ENCODE measurements at regions not wholly inside any gene's neighbourhood (a gene's known extent, or its start where the extent isn't known, plus 50 kb on each side); places are given as distances from the start of the nearest gene placed in this dataset.

DNA sequence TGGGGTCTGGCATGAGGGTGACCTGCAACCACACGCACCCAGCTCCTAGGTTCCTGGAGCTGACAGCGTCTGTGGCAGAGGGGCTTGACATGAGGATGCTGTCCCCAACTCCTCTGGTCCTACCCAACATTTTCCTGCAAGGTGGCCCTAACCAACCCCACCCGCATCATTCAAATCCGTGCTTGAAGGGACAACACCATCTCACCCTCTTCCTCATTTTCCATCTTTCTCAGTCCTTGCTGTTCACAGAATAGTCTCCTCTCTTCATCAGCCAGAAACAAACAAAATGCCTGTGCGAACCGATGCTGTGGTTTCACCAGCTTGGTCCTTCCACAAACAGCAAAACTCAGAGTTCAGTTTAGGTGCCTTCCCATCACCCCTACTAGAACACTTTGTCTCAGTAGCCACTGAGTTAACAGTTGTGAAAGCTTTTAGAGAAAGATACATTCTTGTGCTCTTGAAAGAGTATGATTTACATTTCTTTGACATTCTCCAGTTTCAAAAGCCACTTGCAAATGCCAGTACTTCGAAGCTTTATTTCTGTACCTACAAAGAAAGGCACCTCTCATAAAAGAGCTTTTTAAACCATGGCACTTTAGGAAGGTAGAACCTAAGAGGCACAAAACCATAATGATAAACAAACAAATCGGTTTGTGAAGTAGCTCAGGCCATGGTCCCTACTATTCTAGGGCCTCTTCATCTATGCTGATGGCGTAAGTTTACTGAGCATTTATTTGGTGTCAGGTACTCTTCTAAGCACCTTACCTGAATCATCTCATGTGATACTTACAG is 360.1 kb downstream of the SHQ1 start:
- no peak for DNase-seq

DNA sequence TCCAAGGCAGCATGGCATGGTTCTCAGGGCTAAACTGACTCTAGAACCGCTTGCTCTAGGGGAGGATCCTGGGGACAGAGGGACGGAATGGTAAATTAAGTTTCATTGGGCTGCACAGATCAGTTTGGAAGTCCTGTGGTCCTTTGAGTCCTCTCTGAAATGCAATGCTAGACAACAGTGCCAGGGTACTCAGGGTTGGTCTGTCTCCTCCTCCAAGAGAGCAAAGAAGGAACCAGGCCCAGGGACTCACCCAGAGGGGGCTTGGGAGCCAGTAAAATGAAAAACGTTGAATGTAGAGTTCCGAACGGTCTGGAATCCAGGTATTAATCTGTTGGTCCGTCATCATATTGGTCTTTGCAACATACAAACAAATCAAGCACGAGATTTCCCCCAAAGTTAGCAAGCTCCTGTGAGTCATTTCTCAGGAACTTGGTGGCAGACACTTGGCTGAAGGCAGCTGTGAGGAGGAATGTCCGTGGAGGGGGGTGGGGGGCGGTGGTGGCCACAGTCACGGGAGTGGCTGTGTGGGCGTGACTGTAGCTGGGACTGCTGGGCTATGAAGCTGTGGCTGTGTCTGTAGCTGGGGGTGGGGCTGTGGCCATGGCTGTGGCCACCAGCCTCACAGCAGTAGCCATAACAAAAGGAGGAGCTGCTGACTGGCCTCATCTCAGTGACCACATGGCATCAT is 361.0 kb downstream of the SHQ1 start:
- no peak for DNase-seq

DNA sequence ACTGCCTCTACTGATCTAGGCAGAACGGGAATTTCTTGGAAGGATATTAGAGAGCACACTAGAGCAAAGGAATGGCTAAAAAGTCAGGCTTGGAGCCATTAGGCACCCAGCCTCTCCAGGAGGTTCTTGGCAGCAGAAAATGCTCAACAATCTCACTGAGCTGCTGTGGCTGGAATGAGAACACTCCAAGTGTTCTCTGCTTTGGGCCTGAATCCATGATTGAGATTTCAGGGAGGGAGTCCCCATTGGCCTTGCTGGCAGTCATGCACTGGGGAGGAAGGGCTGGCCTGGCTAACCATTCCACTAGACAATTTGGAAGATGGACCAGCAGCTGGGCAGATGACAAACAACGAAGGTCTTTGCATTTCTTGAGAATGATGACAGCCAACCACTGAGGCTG is 362.6 kb downstream of the SHQ1 start:
- DNase-seq = no peak

DNA sequence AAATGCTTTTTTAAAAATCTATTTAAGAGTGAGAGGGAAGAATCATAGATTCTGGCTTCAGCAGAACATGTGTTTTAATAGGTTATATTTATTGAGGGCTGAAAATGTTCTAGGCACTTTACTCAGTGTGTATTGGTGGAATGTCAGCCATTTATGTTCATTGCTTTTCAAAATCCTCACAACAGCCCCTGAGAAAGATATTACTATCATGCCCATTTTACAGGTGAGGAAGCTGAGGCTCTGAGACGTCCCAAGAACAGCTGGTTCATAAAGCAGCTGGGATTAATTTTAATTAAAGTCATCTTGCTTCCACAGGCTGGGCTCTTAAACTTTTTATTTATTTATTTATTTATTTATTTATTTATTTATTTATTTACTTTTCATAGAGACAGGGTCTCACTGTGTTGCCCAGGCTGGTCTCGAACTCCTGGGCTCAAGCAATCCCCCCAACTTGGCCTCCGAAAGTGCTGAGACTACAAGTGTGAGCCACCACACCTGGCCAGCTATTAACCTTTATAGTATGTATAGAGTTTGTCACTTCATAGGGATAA is 364.6 kb downstream of the SHQ1 start:
- DNase-seq = no peak

DNA sequence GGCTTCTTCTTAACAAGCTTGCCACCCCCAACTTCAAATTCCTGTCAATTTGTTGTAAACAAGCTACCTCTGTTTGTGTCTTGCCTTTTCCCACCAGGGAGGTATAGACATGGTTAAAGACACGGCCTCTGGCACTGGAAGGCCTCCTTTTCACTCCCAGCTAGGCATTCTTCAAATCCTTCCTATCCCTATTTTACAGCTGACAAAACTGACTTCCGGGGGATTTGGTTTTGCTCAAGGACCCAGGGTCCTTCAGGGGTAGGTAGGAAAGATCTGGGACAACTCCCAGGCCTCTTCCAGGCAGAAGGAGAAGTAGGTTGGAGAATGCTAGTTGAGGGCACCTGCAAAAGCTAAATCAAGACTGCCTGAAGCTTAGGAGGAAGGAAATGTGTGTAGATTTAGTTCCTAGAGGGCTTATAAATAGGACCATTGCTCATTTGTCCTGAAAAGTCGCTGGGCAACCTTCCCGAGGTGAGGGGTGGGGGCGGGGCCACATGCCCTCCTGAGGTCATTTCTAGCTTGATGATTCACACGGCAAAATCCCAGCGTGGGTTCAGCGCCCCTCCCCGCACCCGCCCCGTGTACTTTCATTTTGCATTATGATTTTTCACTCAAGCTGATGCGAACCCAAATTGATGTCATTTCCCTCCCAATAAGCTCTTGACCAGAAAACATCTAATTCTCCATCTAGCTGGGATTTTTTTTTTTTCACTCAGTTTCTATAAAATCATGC is 365.5 kb downstream of the SHQ1 start:
- DNase-seq = no peak

DNA sequence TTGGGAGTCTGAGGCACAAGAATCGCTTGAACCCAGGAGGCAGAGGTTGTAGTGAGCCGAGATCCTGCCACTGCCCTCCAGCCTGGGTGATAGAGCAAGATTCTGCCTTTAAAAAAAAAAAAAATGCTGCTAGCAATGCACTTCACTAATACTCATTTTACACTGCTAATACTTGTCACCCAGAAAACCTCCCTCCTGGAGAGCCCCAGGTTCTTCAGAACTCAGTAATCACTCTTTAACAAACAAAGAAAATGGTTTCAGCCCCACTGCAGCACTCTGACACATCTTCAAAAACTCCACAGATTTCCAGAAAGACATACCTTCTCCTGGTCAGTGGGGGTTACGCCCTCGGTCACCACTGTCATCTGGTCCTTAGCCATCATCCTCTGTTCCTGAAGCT is 366.7 kb downstream of the SHQ1 start:
- no peak for DNase-seq

DNA sequence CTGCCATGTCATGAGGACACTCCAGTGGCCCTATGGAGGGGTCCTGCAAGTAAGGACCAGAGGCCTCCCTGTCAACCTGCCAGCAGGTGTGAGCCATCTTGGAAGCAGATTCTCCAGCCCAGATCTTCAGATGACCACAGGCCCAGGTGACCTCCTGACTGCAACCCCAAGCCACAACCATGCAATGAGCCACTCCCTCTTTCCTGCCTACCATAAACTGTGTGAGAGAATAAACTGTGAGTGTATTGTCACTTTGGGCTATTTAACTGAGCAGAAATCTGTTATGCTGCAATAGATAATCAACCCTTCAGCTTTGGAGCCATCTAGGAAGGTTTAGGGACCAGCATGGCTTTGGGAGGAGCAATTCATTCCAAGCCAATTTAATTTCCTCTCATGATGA is 367.9 kb downstream of the SHQ1 start:
- no peak for DNase-seq

DNA sequence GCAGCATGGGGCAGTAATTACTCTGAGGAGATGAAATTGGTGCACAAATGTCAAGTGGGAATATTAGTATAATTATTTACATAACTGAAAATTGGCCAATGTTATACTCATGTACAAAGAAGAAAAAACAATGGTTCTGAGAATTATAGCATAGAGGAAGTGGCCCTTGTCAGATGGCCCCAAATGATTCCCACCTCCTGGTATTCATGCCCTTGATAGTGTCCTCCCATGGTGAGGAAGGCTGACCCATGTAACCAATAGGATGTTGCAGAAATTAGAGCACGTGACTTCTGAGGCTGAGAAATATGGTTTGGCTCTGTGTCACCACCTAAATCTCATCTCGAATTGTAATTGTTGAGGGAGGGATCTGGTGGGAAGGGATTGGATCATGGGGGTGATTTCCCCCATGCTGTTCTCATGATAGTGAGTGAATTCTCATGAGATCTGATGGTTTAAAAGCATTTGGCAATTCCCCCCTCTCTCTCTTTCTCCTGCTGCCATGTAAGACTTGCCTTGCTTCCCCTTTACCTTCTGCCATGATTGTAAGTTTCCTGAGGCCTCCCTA is 368.5 kb downstream of the SHQ1 start:
- no peak for DNase-seq

DNA sequence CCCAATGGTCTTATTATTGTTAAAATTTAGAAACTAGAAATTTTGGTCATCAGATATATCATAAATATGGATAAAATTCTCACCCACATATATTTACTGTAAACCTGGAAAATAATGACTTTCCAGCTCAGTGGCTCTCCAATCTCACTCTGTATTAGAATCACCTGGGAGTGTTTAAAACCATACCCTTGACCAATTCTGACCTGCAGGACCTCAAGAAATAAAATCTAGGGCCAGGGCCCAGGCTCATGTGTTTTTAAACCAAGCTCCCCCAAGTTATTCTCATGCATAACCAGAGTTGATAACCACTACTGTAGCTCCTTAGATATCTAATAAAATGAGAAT is 372.1 kb downstream of the SHQ1 start:
- no peak for DNase-seq

DNA sequence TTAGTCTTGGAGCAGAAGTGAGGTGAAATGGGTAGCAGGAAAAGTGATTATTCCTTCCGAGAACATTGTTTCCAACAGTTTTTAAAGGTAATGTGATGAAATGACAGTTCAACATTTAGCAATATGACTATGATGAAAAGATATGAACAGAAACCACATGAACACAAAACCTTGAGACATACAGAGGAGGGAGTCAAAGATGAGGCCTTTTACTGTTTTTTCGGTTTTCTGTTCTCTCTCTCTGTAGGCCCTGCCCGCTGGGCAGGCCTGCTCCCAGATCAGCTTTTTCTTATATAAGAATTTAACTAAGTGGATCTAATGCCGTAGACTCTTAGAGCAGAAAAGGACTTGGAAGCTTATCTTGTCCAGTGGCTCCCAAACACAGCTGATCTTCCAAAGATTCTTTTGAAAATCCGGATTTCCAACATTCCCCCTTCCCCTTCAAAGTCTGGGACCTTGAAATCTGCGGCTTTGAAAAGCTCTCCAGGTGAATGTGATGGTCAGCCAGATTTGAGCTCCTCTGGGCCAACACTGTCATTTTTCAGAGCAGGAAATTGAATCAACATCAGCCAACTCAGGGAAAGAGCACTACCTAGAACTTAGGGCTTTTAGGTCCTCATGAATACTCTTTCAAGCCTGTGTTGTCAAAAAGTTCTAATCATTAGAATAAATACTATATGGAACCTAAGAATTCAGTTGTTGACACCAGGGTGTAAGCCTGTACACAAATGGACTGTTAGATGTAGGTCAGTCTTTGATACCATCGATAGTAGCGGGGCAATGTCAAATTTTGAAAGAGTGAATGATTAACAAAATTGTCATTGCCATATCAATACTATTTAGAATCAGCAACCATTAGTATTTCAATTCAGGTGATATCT is 372.7 kb downstream of the SHQ1 start:
- DNase-seq = no peak

DNA sequence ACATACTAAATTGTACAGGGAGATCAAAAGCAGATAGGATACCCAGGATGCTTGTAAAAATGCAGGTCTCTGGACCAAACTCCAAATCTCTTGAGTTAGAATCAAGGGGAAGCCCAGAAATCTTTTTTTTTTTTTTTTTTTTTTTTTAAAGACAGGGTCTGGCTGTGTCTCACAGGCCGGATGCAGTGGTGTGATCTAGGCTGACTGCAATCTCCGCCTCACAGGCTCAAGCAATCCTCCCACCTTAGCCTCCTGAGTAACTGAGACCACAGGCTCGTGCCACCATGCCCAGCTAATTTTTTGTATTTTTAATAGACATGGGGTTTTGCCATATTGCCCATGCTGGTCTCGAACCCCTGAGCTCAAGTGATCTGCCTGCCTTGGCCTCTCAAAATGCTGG is 373.5 kb downstream of the SHQ1 start:
- no peak for DNase-seq

DNA sequence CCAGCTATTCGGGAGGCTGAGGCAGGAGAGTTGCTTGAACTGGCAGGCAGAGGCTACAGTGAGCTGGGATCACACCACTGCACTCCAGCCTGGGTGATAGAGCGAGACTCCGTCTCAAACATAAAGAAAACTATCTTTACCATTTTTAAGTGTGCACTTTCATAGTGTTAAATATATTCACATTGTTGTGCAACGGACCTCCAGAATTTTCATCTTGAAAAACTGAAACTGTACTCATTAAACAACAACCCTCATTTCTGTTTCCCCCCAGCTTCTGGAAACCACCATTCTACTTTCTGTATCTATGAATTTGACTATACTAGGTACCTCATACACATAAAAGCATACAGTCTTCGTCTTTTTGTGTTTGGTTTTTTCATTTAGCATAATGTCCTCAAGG is 375.1 kb downstream of the SHQ1 start:
- no peak for DNase-seq

DNA sequence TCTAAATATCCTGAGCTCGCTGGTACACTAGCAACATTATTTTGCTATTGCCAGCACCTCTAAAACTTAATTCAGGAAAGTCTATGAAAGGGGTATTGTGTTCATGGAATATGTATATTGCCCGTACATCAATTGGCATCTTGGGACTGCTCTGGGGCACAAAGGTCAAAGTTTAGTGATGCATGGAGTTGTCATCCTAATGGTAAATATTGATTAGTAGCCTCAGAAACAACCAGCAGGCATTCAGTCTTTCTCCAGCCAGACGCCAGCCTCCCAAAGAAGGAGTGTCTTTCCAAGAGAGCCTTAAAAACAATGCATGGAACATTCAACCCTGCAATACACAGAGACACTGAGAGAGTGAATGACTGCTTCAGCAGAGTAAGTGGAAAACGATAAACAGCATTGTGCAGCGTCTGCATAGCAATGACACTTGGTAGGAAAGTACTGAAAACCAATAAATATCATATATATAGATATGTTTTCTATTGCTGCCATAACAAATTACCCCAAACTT is 377.3 kb downstream of the SHQ1 start:
- DNase-seq = no peak

DNA sequence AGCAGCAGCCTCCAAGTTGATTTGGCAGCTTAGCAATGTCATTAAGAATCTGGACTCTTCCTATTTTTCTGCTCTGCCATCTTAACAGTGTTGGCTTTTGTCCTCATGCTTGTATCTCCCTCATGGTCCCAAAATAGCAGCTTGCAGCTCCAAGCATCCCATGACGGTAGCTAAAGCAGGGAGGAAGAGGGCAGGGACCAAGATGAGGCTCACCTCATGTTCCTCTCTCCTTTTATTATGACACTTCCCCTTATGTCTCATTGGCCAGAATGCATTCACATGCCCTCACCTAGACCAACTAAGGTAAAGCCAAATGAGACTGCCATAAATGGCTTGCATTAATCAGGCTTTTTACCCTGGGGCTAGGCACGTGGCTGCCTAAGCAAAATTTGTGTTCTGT is 382.4 kb downstream of the SHQ1 start:
- no peak for DNase-seq

DNA sequence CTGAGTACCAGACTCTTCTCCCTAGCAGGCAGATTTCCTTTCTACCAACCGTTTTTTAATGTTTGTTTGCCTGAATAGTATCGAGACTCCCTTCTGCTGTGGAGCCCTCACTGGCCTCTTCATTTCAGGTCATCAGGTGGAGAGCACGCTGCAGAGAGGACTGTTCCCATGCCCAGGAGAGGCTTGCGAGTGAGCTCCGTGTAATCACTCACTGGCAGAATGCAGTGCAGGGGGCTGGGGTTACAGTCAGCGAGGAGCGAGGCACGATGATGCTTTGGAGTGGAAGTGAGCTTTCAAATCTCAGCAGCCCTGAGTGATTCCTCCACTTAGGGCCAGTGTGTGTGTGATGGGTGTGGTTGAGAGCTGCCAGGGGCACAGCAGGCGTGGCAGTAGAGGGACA is 385.2 kb downstream of the SHQ1 start:
- no peak for DNase-seq

DNA sequence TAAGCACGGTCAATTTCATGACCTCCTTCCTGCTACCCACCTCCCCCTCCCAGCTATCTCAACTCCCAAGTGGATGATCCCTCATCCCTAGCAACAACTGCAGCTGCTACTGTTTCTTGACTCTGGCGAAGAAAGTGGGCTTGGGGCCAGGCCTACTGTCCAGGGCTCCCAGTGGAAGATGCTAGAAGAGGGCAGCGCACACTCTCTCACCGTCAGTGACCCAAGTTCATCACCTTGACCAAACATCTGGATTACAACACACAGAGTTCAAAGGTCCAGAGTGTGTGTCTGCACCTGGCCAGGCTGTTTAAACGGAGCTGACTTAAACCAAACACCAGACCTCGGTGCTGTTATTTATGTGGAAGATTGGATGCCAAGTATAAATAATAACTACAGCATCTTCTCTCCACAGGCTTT is 385.6 kb downstream of the SHQ1 start:
- no peak for DNase-seq

DNA sequence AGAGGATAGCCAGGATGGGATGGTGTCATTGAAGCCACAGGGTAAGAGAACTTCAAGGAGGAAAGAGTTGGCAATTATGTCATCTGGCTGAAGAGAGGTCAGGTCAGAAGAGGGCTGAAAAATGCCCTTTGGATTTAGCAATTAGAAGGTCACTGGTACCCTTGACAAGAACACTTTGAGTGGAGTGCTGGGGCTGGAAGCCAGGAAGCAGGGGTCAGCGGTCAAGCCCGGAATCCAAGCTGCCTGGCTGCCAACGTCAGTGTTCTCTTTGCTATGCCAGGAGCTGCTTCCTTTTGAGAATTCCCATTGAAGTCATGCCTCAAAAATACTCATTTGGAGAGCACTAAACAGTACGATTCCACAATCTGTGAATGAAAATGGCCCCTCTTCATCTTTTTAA is 386.5 kb downstream of the SHQ1 start:
- DNase-seq = no peak

DNA sequence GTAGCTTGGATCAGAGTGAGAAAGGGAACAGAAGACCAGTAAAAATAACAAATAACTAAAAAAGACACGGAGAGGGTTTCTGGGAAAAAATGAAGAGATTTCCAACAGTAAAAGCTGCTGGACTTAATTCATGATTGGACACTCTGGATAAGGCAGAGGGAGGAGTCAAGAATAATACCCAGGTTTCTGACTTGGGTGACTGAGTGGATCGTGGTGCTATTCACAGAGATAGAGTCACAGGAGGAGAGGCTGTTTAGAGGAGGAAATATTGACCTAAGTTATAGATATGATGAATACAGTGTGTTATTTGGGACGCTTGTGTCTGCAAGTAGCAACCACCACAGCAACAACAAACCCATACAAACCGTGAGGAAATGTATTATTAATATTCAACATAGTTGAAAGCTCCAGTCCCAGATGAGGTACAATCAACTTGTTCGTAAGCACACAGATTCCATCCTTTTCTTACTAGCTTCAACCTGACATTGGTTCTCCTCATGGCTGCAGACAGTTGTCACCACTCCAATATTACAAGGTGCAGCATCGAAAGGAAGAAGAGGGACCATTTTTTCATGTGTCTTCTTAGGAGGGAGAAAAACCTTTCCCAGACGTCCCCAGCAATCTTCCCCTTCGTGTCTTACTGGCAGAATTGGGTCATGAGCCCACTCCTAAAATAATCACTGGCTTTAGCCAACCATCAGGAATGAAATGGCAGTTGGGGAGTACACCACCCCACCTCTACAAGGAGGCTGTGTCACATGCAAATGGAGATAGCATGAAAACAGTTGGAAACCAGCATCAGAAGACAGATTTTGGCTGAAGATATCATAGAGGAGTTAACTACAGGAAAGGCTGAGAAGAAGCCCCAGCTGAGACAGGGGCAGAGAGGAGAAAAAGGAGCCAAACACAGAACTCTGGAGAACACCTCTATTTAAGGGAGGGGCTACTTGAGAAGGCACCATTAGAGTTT is 387.8 kb downstream of the SHQ1 start:
- DNase-seq = no peak

DNA sequence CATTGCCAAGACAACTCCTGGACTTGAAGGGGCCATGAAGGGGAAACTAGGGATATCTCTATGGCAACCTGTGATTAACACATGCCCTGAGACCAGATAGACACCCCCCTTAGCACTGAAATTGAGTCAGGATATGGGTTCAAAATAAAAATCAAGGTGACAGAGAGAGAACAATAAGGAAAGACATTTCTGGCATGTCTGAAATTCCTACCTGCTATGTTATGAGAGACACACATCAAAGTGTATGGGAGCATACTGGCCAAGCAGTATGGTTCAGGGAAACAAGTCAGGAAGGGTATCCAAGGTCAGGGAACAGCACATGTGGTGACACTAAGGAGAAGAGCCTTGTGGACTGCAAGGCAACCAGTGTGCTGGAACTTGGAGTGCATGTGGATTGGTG is 388.7 kb downstream of the SHQ1 start:
- DNase-seq = no peak

DNA sequence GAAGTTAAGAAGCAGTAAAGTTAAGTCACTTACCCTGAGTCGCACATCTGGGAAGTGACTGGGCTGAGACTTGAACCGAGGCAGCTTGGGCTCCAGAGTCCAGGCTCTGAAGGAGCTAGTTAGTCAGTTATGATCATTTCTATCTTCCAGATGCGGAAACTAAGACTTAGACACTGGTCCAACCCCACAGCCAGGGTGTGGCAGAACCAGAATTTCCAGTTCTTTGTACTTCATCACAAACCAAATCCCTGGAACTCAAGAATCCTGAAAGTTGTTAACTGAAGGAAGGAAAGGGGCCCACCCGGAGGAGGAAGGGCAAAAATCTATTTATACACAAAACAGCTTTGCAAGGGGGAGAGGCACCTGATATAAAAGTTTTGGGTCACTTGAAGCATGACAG is 389.9 kb downstream of the SHQ1 start:
- no peak for DNase-seq

DNA sequence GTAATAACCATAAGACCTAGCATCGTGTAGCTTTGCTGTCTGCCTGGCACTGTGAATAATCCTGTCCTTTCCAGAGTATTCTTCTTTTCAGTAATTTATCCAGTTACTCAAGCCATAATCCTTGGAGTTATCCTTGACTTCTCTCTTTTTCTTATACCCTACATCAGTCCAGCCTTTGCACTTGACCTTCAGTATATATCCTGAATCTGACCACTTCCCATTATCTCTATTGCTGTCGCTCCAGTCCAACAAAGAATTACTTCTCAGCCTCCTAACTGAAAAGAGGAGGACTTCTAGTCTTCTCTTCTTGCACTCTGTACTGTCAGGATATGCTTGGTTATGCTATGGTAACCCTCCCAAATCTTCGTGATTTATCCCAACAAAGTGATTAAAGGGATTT is 393.8 kb downstream of the SHQ1 start:
- no peak for DNase-seq

Data from SHP77 treated with DMSO at 0.1 percent for 48 hours (cell line).